HG03354 (cell line): ENCODE measurements at regions not wholly inside any gene's neighbourhood (a gene's known extent, or its start where the extent isn't known, plus 50 kb on each side); places are given as distances from the start of the nearest gene placed in this dataset.

Source experiments
- ATAC-seq: cut with Tn5 transposase; IDR thresholded peaks from one replicate; pipeline ENCODE4 v1.9.1; 2021; ENCODE audit warnings: mild to moderate bottlenecking; ENCODE audit not compliant: unreplicated experiment, poor library complexity, severe bottlenecking

- no peak for ATAC-seq
These were observed 415.0 kb downstream of the PDCD6IP start for GRCh38 chr3:34213478-34213877.

- no peak for ATAC-seq
These were observed 418.4 kb downstream of the PDCD6IP start for GRCh38 chr3:34216711-34217335.

GRCh38 chr3:34218706-34219385 is 420.4 kb downstream of the PDCD6IP start:
- no peak for ATAC-seq

GRCh38 chr3:34219556-34219955 is 421.1 kb downstream of the PDCD6IP start:
- no peak for ATAC-seq

- no peak for ATAC-seq
These were observed 427.5 kb downstream of the PDCD6IP start for GRCh38 chr3:34225821-34226366.

- ATAC-seq, result no peak
These were observed 431.4 kb downstream of the PDCD6IP start for GRCh38 chr3:34229876-34230275.

- no peak for ATAC-seq
These were observed 436.7 kb downstream of the PDCD6IP start for GRCh38 chr3:34235096-34235495.

GRCh38 chr3:34237946-34238345 is 439.5 kb downstream of the PDCD6IP start:
- no peak for ATAC-seq

- no peak for ATAC-seq
These were observed 440.0 kb downstream of the PDCD6IP start for GRCh38 chr3:34238407-34238806.

- ATAC-seq, result no peak
These were observed 440.9 kb downstream of the PDCD6IP start for GRCh38 chr3:34239287-34239686.

- no peak for ATAC-seq
These were observed 441.4 kb downstream of the PDCD6IP start for GRCh38 chr3:34239875-34240274.

- ATAC-seq, result no peak
These were observed 449.0 kb downstream of the PDCD6IP start for GRCh38 chr3:34247401-34247800.

- peak; percentile 100 for ATAC-seq
These were observed 449.9 kb downstream of the PDCD6IP start for GRCh38 chr3:34248352-34248751.

- ATAC-seq, result no peak
These were observed 455.9 kb downstream of the PDCD6IP start for GRCh38 chr3:34254285-34254684.

- ATAC-seq, result no peak
These were observed 457.6 kb downstream of the PDCD6IP start for GRCh38 chr3:34256021-34256420.

GRCh38 chr3:34256791-34257190 is 458.4 kb downstream of the PDCD6IP start:
- ATAC-seq, result no peak

- ATAC-seq, result no peak
These were observed 460.0 kb downstream of the PDCD6IP start for GRCh38 chr3:34258271-34258998.

GRCh38 chr3:34260271-34261000 is 462.0 kb downstream of the PDCD6IP start:
- peak; percentile 60 for ATAC-seq

- peak; percentile 2 for ATAC-seq
These were observed 462.6 kb downstream of the PDCD6IP start for GRCh38 chr3:34261001-34261385.

- ATAC-seq, result no peak
These were observed 464.7 kb downstream of the PDCD6IP start for GRCh38 chr3:34263101-34263621.
